ENCODE measurements at regions not wholly inside any gene's neighbourhood (a gene's known extent, or its start where the extent isn't known, plus 50 kb on each side); places are given as distances from the start of the nearest gene placed in this dataset.

DNA sequence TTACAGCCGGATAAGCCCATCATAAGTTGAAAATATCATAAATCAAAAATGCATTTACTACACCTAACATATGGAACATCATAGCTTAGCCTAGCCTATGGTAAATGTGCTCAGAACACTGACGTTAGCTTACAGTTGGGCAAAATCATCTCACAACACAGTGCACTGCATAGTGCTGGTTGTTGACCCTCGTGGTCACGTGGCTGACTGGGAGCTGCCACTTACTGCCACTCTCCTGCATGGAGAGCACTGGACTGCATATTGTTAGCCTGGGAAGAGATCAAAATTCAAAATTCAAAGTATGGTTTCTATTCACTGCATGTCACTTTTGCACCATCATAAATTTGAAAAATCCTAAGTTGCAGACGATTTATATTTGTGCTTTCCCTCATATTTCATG is 94.0 kb upstream of the CACNA2D3 start:
- H3K27ac ChIP-seq, result no peak overlapping the region
- no peak for TF ChIP-seq ZFX (IDR thresholded peaks at IDR 0.05; ENCODE audit: borderline replicate concordance)
- TF ChIP-seq, protein P1, sequence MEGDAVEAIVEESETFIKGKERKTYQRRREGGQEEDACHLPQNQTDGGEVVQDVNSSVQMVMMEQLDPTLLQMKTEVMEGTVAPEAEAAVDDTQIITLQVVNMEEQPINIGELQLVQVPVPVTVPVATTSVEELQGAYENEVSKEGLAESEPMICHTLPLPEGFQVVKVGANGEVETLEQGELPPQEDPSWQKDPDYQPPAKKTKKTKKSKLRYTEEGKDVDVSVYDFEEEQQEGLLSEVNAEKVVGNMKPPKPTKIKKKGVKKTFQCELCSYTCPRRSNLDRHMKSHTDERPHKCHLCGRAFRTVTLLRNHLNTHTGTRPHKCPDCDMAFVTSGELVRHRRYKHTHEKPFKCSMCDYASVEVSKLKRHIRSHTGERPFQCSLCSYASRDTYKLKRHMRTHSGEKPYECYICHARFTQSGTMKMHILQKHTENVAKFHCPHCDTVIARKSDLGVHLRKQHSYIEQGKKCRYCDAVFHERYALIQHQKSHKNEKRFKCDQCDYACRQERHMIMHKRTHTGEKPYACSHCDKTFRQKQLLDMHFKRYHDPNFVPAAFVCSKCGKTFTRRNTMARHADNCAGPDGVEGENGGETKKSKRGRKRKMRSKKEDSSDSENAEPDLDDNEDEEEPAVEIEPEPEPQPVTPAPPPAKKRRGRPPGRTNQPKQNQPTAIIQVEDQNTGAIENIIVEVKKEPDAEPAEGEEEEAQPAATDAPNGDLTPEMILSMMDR (IDR thresholded peaks at IDR 0.05), result no peak

DNA sequence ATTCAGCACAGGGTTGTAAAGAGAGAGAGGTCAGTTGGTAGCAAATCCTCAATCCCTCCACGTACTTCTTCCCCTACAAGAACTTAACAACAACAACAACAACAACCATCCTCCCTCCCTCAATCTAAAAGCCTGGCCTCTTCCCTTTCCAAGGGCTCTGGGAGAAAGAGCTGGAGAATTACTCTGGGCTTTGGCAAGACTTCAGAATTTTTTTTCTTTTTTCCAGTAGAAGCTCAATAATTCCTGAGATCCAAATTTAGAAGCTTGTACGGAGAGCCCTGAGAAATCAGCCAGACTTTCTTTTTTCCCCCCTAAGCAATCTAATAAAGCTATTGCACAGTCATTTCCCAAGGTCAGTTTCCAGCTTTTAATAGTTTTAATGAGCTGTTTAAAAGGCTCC is 95.8 kb upstream of the CACNA2D3 start:
- H3K27ac ChIP-seq, result no peak overlapping the region
- TF ChIP-seq ZFX (IDR thresholded peaks at IDR 0.05; ENCODE audit: borderline replicate concordance), result no peak
- TF ChIP-seq, protein P1 (IDR thresholded peaks at IDR 0.05), result no peak

DNA sequence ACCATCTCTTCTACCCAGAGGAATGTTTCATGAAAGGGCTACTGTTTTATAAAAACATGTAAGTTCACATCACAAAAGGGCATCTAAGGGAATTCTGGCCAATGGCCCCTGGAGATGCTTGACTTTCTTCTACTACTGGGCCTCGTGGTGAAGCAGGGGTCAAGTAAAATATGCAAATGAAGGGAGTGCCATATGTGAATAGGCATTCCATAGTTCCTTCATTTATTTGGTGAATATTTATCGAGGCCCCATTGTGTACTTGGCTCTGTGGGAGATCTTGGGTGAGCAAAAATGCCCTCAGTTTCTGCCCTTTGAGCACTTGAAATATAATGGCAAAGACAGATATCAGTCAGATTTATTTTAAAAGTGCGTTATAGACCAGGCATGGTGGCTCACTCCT is 101.3 kb upstream of the CACNA2D3 start:
- H3K27ac ChIP-seq, result no peak overlapping the region
- no peak for TF ChIP-seq ZFX (IDR thresholded peaks at IDR 0.05; ENCODE audit: borderline replicate concordance)
- TF ChIP-seq, protein P1 (IDR thresholded peaks at IDR 0.05), result no peak

DNA sequence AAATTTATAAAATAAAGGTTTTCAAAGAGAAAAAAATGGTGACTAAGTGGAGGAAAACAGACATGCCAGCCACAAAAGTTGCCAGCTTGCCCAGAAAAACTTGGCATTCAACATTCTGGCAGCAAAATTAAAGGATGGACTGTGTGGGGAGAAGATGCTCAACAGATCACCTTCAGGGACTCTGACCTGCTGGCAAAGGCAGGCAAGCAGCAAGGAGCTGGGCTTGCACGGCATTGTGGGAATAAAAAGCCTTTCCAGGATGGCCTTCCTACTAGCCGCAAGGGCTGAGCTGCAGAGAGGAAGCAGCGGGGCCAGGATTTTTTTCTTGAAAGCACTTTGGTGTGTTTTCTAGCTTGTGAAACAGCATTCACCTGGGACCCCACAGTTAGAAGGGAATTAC is 101.9 kb upstream of the CACNA2D3 start:
- H3K27ac ChIP-seq, result no peak overlapping the region
- TF ChIP-seq, protein P1 (IDR thresholded peaks at IDR 0.05), result no peak
- no peak for TF ChIP-seq ZFX (IDR thresholded peaks at IDR 0.05; ENCODE audit: borderline replicate concordance)

DNA sequence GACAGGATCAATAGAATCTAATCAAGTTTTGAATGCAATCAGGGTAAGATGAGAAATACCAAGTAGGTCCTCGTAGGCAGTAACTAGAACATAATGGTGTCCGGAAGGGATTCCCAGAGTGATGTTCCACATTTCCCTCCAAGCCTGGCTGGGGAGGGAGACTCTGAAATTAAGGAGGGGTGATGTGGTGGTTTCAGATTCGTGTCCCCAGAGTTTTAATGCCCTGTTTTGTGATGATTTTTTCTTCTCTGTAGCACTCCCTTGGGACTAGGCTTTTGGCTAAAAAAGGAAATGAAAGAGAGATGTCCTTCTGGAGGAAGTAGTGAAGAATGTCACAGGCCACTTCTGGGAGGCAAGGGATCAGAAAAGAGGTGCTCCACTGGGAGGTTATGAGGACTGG is 108.3 kb upstream of the CACNA2D3 start:
- TF ChIP-seq, protein P1 (IDR thresholded peaks at IDR 0.05), result no peak
- TF ChIP-seq ZFX (IDR thresholded peaks at IDR 0.05; ENCODE audit: borderline replicate concordance), result no peak
- H3K27ac ChIP-seq, result no peak overlapping the region

DNA sequence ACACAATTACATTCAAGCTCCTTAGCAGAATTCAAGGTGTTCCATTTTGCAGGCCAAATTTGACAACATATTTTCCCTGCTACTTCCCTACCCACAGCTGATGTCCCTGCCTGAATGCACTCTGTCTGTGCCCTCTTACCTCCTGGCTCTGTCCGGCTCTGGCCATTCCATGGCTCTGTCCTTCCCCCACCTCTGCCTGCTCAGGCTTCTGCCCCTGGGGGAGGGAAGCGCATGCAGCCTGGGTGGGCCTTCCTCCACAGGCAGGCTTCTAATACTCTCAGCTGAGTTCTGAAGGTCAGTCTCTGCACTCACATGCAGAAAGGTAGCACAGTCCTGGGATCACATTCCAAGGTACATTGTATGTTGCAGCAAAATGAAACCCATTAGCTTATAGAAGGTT is 113.6 kb upstream of the CACNA2D3 start:
- no peak overlapping the region for H3K27ac ChIP-seq
- TF ChIP-seq, protein P1 (IDR thresholded peaks at IDR 0.05), result no peak
- no peak for TF ChIP-seq ZFX (IDR thresholded peaks at IDR 0.05; ENCODE audit: borderline replicate concordance)

DNA sequence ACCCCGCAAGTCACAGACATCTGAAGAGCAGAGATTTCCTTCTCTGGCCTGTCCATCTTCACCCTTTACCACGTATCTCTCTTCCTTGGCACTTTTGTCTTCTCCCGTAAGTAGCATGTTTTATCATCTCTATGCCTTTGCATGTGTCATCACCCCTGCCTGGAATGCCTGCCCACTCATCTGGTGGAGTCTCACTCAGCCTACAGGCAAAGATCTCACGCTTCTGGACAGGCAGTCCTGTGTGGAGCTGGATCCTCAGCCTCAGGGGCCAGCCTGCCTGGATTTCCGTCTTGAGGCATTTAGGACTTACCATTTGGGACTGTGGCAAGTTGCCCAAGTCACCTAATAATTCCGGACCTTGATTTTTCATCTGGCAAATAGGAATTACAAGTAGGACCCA is 114.3 kb upstream of the CACNA2D3 start:
- no peak overlapping the region for H3K27ac ChIP-seq
- TF ChIP-seq ZFX (IDR thresholded peaks at IDR 0.05; ENCODE audit: borderline replicate concordance), result no peak
- TF ChIP-seq, protein P1 (IDR thresholded peaks at IDR 0.05), result no peak

All from 22Rv1 (cell line).